PC-9 (cell line): ENCODE measurements at regions not wholly inside any gene's neighbourhood (a gene's known extent, or its start where the extent isn't known, plus 50 kb on each side); places are given as distances from the start of the nearest gene placed in this dataset.

ENCODE experiments used
- BruUV-seq: library from RNA; stranded (reverse); fragments of 400-500 nt; replicated peaks from 2 replicates; lab custom pipeline; 2021; lab: Mats Ljungman, UMichigan
- CTCF ChIA-PET: fragments of 300-600 bp; sonication (Branson Sonifier 250); formaldehyde crosslinking; loops from one replicate; lab custom pipeline; 2022; ENCODE audit warnings: antibody characterized with exemption; lab: Charles Lee
- POLR2A ChIA-PET: fragments of 300-600 bp; sonication (Branson Sonifier 250); formaldehyde crosslinking; loops from one replicate; lab custom pipeline; 2022; ENCODE audit warnings: antibody characterized with exemption; ENCODE audit not compliant: unreplicated experiment; lab: Charles Lee
- DNase-seq, 2 experiments: peaks; one replicate each; pipeline versions ENCODE4 v3.0.0 to v3.0.0-alpha.2; 2015 to 2022; ENCODE audit warnings: mixed read lengths in 1 of 2
- H2AFZ ChIP-seq: fragments of 200-600 bp; sonication (generic); 2 replicates; pipeline ENCODE4 v1.8.1; 2017; ENCODE audit warnings: antibody characterized with exemption
- H3F3A ChIP-seq: fragments of 200-600 bp; sonication (generic); 2 replicates; pipeline ENCODE4 v1.8.1; 2017; ENCODE audit warnings: antibody characterized with exemption, mild to moderate bottlenecking, low read depth; ENCODE audit not compliant: insufficient read depth
- H3K27ac ChIP-seq: fragments of 200-600 bp; sonication (generic); 2 replicates; pipeline ENCODE4 v1.6.1; 2016; ENCODE audit warnings: mixed run types
- H3K27me3 ChIP-seq: fragments of 200-600 bp; sonication (generic); 2 replicates; pipeline ENCODE4 v1.6.1; 2016; ENCODE audit warnings: low read depth, mixed run types; ENCODE audit not compliant: insufficient read depth
- H3K36me3 ChIP-seq: fragments of 200-600 bp; sonication (generic); 2 replicates; pipeline ENCODE4 v1.6.1; 2016; ENCODE audit warnings: low read depth, mixed run types
- H3K4me1 ChIP-seq: fragments of 200-600 bp; sonication (generic); replicated peaks from 2 replicates; pipeline ENCODE4 v1.6.1; 2016; ENCODE audit warnings: mixed run types; ENCODE audit not compliant: insufficient read depth
- H3K4me2 ChIP-seq: fragments of 200-600 bp; sonication (generic); 2 replicates; pipeline ENCODE4 v1.6.1; 2017; ENCODE audit warnings: mixed run types
- H3K4me3 ChIP-seq: fragments of 200-600 bp; sonication (generic); 2 replicates; pipeline ENCODE4 v1.6.1; 2016; ENCODE audit warnings: mixed run types
- H3K79me2 ChIP-seq: fragments of 200-600 bp; sonication (generic); 2 replicates; pipeline ENCODE4 v1.6.1; 2017; ENCODE audit warnings: low read depth, mixed run types
- H3K9me2 ChIP-seq: fragments of 200-600 bp; sonication (generic); 2 replicates; pipeline ENCODE4 v1.8.1; 2017; ENCODE audit warnings: mild to moderate bottlenecking; ENCODE audit not compliant: insufficient read depth
- H3K9me3 ChIP-seq: fragments of 200-600 bp; sonication (generic); 2 replicates; pipeline ENCODE4 v1.8.1; 2016; ENCODE audit warnings: low read depth; ENCODE audit not compliant: insufficient read depth
- H4K20me1 ChIP-seq: fragments of 200-600 bp; sonication (generic); 2 replicates; pipeline ENCODE4 v1.8.1; 2017; ENCODE audit not compliant: insufficient read depth
- CTCF ChIP-seq: fragments of 200-600 bp; sonication (generic); conservative IDR thresholded peaks from 2 replicates; pipeline ENCODE4 v1.6.1; 2017; ENCODE audit warnings: mixed run types, antibody characterized with exemption, mild to moderate bottlenecking, moderate library complexity
- EZH2 ChIP-seq: fragments of 200-600 bp; sonication (generic); IDR thresholded peaks from 2 replicates; pipeline ENCODE4 v1.8.0; 2017; ENCODE audit warnings: antibody characterized with exemption, low read depth
- intact Hi-C: fragments of 100-400 bp; cut with micrococcal nuclease; formaldehyde crosslinking; loops from one replicate; pipeline ENCODE4 v1.10.0; 2022; ENCODE audit not compliant: unreplicated experiment

- DNase-seq = no peak
- CTCF ChIA-PET = no interaction called here
- H4K20me1 ChIP-seq = no peaks in the 10 kb centered on the region; the same call in 1 of the 2 replicates
- no peak for TF ChIP-seq CTCF
- TF ChIP-seq EZH2 = no peak
- no peak overlapping the region for H2AFZ ChIP-seq
- H3K9me3 ChIP-seq = no peaks in the 10 kb centered on the region
- no peak overlapping the region for H3K4me2 ChIP-seq
- H3K36me3 ChIP-seq = no peaks in the 10 kb centered on the region
- peaks cover 29% of the 10 kb centered on the region for H3K27me3 ChIP-seq
- H3K79me2 ChIP-seq = no peaks in the 10 kb centered on the region
- no peak overlapping the region for H3K27ac ChIP-seq
- H3K4me3 ChIP-seq = no peak overlapping the region
- no peaks in the 10 kb centered on the region for H3F3A ChIP-seq
- POLR2A ChIA-PET = no interaction called here
- no TSS peak for BruUV-seq
- intact Hi-C loops = no loop called here
- H3K9me2 ChIP-seq = peaks cover 5% of the 10 kb centered on the region; the same call in 1 of the 2 replicates
- H3K4me1 ChIP-seq = no peaks in the 10 kb centered on the region
Observed at GRCh38 chr5:152061095-152061494, 136.4 kb upstream of the GLRA1 start.

GRCh38 chr5:152058267-152058666, 133.6 kb upstream of the GLRA1 start:
- Histone ChIP-seq H3K4me3 (no peak overlapping the region), H3K36me3 (no peaks in the 10 kb centered on the region), H3K4me1 (no peaks in the 10 kb centered on the region), H3K27ac (no peak overlapping the region), H3K9me3 (no peaks in the 10 kb centered on the region), H2AFZ (no peak overlapping the region), H3K4me2 (no peak overlapping the region), H3K9me2 (peaks cover 5% of the 10 kb centered on the region; the same call in 1 of the 2 replicates), H3K79me2 (no peaks in the 10 kb centered on the region), H4K20me1 (no peaks in the 10 kb centered on the region; the same call in 1 of the 2 replicates), H3K27me3 (peaks cover 29% of the 10 kb centered on the region), H3F3A (no peaks in the 10 kb centered on the region)
- CTCF ChIA-PET = no interaction called here
- DNase-seq = no peak
- BruUV-seq = no TSS peak
- POLR2A ChIA-PET = no interaction called here
- TF ChIP-seq CTCF (no peak), EZH2 (no peak)
- intact Hi-C loops = no loop called here

- no peak for TF ChIP-seq EZH2
- TF ChIP-seq CTCF = no peak
- H3K4me3 ChIP-seq = no peak overlapping the region
- no peaks in the 10 kb centered on the region for H3K4me1 ChIP-seq
- DNase-seq = no peak
- no peaks in the 10 kb centered on the region for H3F3A ChIP-seq
- no peaks in the 10 kb centered on the region; the same call in 1 of the 2 replicates for H4K20me1 ChIP-seq
- no peaks in the 10 kb centered on the region for H3K79me2 ChIP-seq
- H3K9me2 ChIP-seq = peaks cover 5% of the 10 kb centered on the region; the same call in 1 of the 2 replicates
- peaks cover 29% of the 10 kb centered on the region for H3K27me3 ChIP-seq
- CTCF ChIA-PET = no interaction called here
- no TSS peak for BruUV-seq
- POLR2A ChIA-PET = no interaction called here
- no peak overlapping the region for H3K27ac ChIP-seq
- no peak overlapping the region for H3K4me2 ChIP-seq
- no peaks in the 10 kb centered on the region for H3K9me3 ChIP-seq
- no peaks in the 10 kb centered on the region for H3K36me3 ChIP-seq
- intact Hi-C loops = no loop called here
- no peak overlapping the region for H2AFZ ChIP-seq
Observed at GRCh38 chr5:152056931-152057330, 132.3 kb upstream of the GLRA1 start.
